Osteocyte (in vitro differentiated cells): ENCODE measurements at regions not wholly inside any gene's neighbourhood (a gene's known extent, or its start where the extent isn't known, plus 50 kb on each side); places are given as distances from the start of the nearest gene placed in this dataset.

Experiments used
- DNase-seq: peaks from one replicate; pipeline ENCODE4 v3.0.0; 2021; ENCODE audit warnings: mixed read lengths; ENCODE audit not compliant: unreplicated experiment; ENCODE audit errors: extremely low spot score
- H3K27ac Mint-ChIP-seq: one replicate; pipeline ENCODE4 v1.8.0; 2021; ENCODE audit warnings: mild to moderate bottlenecking, mixed read lengths; ENCODE audit not compliant: unreplicated experiment
- H3K27me3 Mint-ChIP-seq: one replicate; pipeline ENCODE4 v1.8.0; 2021; ENCODE audit warnings: mixed read lengths; ENCODE audit not compliant: unreplicated experiment
- H3K36me3 Mint-ChIP-seq: one replicate; pipeline ENCODE4 v1.8.0; 2021; ENCODE audit warnings: mixed read lengths; ENCODE audit not compliant: unreplicated experiment
- H3K4me1 Mint-ChIP-seq: one replicate; pipeline ENCODE4 v1.8.0; 2021; ENCODE audit warnings: mixed read lengths; ENCODE audit not compliant: unreplicated experiment
- H3K4me3 Mint-ChIP-seq: one replicate; pipeline ENCODE4 v1.8.0; 2021; ENCODE audit warnings: mild to moderate bottlenecking, moderate library complexity, mixed read lengths; ENCODE audit not compliant: unreplicated experiment
- H3K9me3 Mint-ChIP-seq: one replicate; pipeline ENCODE4 v1.8.0; 2021; ENCODE audit warnings: mixed read lengths; ENCODE audit not compliant: unreplicated experiment
- TF ChIP-seq, protein P1 (sequence below): fragments of 200-600 bp; sonication (generic); IDR thresholded peaks from 2 replicates; pipeline ENCODE4 v1.5.0; 2021; ENCODE audit warnings: antibody characterized with exemption, mild to moderate bottlenecking, moderate library complexity

DNA sequence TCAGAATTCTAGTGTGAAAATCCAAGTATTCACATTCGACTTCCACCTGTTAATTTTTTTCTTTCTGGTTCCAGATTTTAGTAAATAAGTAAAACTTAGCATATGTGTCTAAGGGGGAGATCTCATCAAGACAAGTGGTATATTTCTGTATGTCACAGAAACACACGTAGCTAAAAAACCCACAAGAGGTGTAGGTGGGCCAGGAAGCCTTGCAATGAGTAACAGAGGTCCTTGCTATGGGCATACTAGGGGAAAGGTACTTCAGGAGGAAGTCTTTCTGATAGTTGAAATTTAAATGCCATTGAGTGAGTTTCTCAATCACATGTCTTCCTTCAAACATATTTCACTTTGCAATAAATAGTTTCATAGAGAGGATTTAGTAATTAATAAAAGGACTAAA lies 315.8 kb downstream of the MID1IP1 start:
- TF ChIP-seq, protein P1, sequence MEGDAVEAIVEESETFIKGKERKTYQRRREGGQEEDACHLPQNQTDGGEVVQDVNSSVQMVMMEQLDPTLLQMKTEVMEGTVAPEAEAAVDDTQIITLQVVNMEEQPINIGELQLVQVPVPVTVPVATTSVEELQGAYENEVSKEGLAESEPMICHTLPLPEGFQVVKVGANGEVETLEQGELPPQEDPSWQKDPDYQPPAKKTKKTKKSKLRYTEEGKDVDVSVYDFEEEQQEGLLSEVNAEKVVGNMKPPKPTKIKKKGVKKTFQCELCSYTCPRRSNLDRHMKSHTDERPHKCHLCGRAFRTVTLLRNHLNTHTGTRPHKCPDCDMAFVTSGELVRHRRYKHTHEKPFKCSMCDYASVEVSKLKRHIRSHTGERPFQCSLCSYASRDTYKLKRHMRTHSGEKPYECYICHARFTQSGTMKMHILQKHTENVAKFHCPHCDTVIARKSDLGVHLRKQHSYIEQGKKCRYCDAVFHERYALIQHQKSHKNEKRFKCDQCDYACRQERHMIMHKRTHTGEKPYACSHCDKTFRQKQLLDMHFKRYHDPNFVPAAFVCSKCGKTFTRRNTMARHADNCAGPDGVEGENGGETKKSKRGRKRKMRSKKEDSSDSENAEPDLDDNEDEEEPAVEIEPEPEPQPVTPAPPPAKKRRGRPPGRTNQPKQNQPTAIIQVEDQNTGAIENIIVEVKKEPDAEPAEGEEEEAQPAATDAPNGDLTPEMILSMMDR = no peak
- no peak overlapping the region for H3K4me3 Mint-ChIP-seq
- no peaks in the 10 kb centered on the region for H3K4me1 Mint-ChIP-seq
- no peaks in the 10 kb centered on the region for H3K27me3 Mint-ChIP-seq
- H3K36me3 Mint-ChIP-seq = no peaks in the 10 kb centered on the region
- no peak for DNase-seq
- H3K27ac Mint-ChIP-seq = no peak overlapping the region
- peaks cover 11% of the 10 kb centered on the region for H3K9me3 Mint-ChIP-seq

- DNase-seq = no peak
- no peaks in the 10 kb centered on the region for H3K27me3 Mint-ChIP-seq
- H3K27ac Mint-ChIP-seq = no peak overlapping the region
- TF ChIP-seq, protein P1 = no peak
- peaks cover 6% of the 10 kb centered on the region for H3K9me3 Mint-ChIP-seq
- H3K4me3 Mint-ChIP-seq = no peak overlapping the region
- H3K4me1 Mint-ChIP-seq = no peaks in the 10 kb centered on the region
- H3K36me3 Mint-ChIP-seq = no peaks in the 10 kb centered on the region
Observed at GRCh38 chrX:39121903-39122302, 320.6 kb downstream of the MID1IP1 start.

DNA sequence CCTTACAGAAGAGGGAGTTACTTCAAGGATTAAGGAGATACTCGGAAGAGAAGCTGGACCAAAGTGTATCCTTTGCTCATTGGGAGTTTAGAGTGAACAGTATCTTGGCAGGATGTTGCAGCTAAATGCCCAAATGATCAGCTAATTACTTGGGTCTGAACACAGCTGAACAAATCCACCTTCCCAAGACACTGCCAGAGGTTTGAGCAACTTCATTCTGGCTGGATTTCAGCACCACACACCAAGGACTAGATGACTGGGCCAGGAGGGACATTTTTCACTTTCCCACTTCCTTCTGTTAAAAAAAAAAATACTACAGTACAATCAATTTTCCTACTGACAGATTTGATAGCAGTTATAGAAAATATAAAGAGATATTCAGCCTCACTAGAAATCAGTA lies 324.6 kb downstream of the MID1IP1 start:
- TF ChIP-seq, protein P1 = no peak
- Mint-ChIP-seq H3K9me3 (peaks cover 6% of the 10 kb centered on the region), H3K4me1 (no peaks in the 10 kb centered on the region), H3K27ac (no peak overlapping the region), H3K27me3 (no peaks in the 10 kb centered on the region), H3K4me3 (no peak overlapping the region), H3K36me3 (no peaks in the 10 kb centered on the region)
- DNase-seq = no peak

GRCh38 chrX:39133971-39134370 lies 332.7 kb downstream of the MID1IP1 start:
- Mint-ChIP-seq H3K4me3 (no peak overlapping the region), H3K9me3 (peaks cover 11% of the 10 kb centered on the region), H3K27ac (no peak overlapping the region), H3K36me3 (no peaks in the 10 kb centered on the region), H3K4me1 (no peaks in the 10 kb centered on the region), H3K27me3 (no peaks in the 10 kb centered on the region)
- no peak for DNase-seq
- TF ChIP-seq, protein P1 = no peak

- Mint-ChIP-seq H3K27me3 (no peaks in the 10 kb centered on the region), H3K36me3 (no peaks in the 10 kb centered on the region), H3K4me3 (no peak overlapping the region), H3K4me1 (no peaks in the 10 kb centered on the region), H3K9me3 (peaks cover 5% of the 10 kb centered on the region), H3K27ac (no peak overlapping the region)
- DNase-seq = no peak
- TF ChIP-seq, protein P1 = no peak
Observed at GRCh38 chrX:39137363-39137954, 336.2 kb downstream of the MID1IP1 start.
